Transverse colon (tissue), 3 donors: ENCODE measurements at regions not wholly inside any gene's neighbourhood (a gene's known extent, or its start where the extent isn't known, plus 50 kb on each side); places are given as distances from the start of the nearest gene placed in this dataset.

ENCODE experiments used
- EP300 ChIP-seq: sonication (generic); formaldehyde crosslinking; IDR thresholded peaks from one replicate; pipeline ENCODE4 v1.6.1; 2017; ENCODE audit warnings: antibody characterized with exemption, low read depth
- POLR2A ChIP-seq: fragments of 450-650 bp; IDR thresholded peaks from one replicate; pipeline ENCODE4 v1.6.1; 2016; ENCODE audit warnings: antibody characterized with exemption, mild to moderate bottlenecking, moderate library complexity
- POLR2AphosphoS5 ChIP-seq, 3 donors: sonication (generic); formaldehyde crosslinking; IDR thresholded peaks; one replicate each; pipeline ENCODE4 v1.6.1; 2016; ENCODE audit warnings: antibody characterized with exemption in 3 of 3

DNA sequence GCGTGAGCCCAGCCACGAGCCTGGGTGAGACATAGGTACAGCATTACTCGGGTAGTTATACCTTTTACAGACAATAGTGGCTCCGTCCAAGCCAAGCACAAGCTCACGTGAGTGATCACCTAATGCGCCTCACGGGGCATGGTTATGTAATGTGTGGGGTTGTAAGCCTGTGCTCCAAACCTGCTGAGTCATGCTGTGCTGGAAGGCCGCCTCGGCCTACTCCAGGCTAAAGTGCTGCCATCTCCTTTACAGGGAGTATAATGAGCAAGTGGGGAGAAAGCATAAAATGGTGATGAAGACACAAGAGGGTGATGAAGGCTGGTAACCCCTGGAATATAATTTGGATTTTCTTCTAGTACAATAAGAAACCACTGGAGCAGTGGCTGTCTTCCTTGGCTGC is 175.8 kb upstream of the STT3B start:
- no peak for TF ChIP-seq POLR2A
- TF ChIP-seq EP300, result no peak
- TF ChIP-seq POLR2AphosphoS5 (IDR thresholded peaks at IDR 0.05), result no peak
